Bronchial epithelial cell (primary cell): ENCODE measurements at regions not wholly inside any gene's neighbourhood (a gene's known extent, or its start where the extent isn't known, plus 50 kb on each side); places are given as distances from the start of the nearest gene placed in this dataset.

ENCODE experiments used
- DNase-seq: peaks from one replicate; pipeline ENCODE4 v3.0.0-alpha.2; 2010; ENCODE audit warnings: low read depth
- FAIRE-seq: peaks from 2 replicates; lab custom pipeline; 2011; peaks lifted over from hg19 to GRCh38; lab: Jason Lieb, UNC
- H3K27me3 ChIP-seq: 2 replicates; pipeline ENCODE4 v1.5.1; 2011; ENCODE audit warnings: low read length; ENCODE audit not compliant: control insufficient read depth, insufficient read depth
- H3K36me3 ChIP-seq: 2 replicates; pipeline ENCODE4 v1.5.1; 2011; ENCODE audit warnings: low read length; ENCODE audit not compliant: control insufficient read depth, insufficient read depth
- H3K4me3 ChIP-seq: 2 replicates; pipeline ENCODE4 v1.5.1; 2011; ENCODE audit warnings: mild to moderate bottlenecking, low read depth, low read length, control low read depth
- CTCF ChIP-seq: IDR thresholded peaks from 2 replicates; pipeline ENCODE4 v1.5.1; 2011; ENCODE audit warnings: mild to moderate bottlenecking, moderate library complexity, low read length, control low read depth, inconsistent platforms; ENCODE audit not compliant: insufficient read depth, severe bottlenecking

- FAIRE-seq (no peak), DNase-seq (no peak)
- Histone ChIP-seq H3K4me3 (no peak overlapping the region), H3K27me3 (no peaks in the 10 kb centered on the region), H3K36me3 (no peaks in the 10 kb centered on the region)
- no peak for TF ChIP-seq CTCF
Measured at GRCh38 chr3:105316331-105316730, 50.4 kb upstream of the ALCAM start.
